Lower leg skin (tissue), 3 donors: ENCODE measurements at regions not wholly inside any gene's neighbourhood (a gene's known extent, or its start where the extent isn't known, plus 50 kb on each side); places are given as distances from the start of the nearest gene placed in this dataset.

Experiments used
- CTCF ChIP-seq, 3 donors: fragments of 450-650 bp; IDR thresholded peaks; one replicate each; pipeline ENCODE4 v1.5.1; 2016; ENCODE audit warnings: antibody characterized with exemption in 3 of 3, mild to moderate bottlenecking in 3 of 3, moderate library complexity in 2 of 3
- POLR2A ChIP-seq, 2 donors: fragments of 450-650 bp; IDR thresholded peaks; one replicate each; pipeline ENCODE4 v1.6.1; 2016 to 2017; ENCODE audit warnings: antibody characterized with exemption in 2 of 2, mild to moderate bottlenecking in 1 of 2, moderate library complexity in 1 of 2

DNA sequence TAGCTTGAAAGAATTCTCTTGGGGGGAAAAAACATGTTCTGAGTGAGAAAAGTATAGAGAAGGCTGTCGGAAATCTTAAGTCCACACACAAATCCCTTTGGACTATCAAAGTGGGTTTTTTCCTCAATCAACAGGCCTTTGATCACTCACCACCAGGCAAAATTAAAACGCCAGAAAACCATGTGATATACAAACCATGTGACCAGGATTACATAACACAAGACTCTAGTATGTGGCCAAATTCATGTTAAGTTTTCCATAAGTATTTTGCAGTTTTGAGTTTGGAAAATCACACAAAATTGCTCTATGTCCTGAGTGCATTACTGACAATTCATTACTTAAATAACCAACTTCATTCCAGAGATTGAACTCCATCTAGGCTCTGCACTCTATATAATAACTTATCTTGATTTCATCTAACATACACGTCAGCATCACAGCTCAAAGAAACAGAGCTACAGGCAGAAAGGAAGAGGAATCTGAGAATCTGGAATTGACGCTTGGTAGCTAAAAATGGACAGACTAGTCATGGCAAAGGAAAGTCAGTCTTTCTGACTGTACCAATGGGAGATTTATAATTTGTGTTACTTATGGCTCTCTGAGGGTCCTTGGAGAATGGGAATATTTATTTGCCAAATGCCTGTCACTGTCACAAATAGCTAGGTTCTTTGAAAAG, 383.5 kb downstream of the SFMBT2 start:
- TF ChIP-seq CTCF (IDR thresholded peaks at IDR 0.05) (no peak), POLR2A (IDR thresholded peaks at IDR 0.05) (no peak)
